NCI-H524 treated with DMSO at 0.1 percent for 48 hours (cell line): ENCODE measurements at regions not wholly inside any gene's neighbourhood (a gene's known extent, or its start where the extent isn't known, plus 50 kb on each side); places are given as distances from the start of the nearest gene placed in this dataset.
"Not testable (repeated sequence)": the region's sequence is repeated elsewhere in the genome, so short reads cannot be mapped to it uniquely, and the experiment has no call there.

Experiments
- DNase-seq: peaks from one replicate; lab custom pipeline; 2025; lab: John Stamatoyannopoulos, UW

GRCh38 chr18:73544032-73544431 lies 603.6 kb downstream of the FBXO15 start:
- no peak for DNase-seq

- no peak for DNase-seq
These were observed 611.6 kb downstream of the FBXO15 start for GRCh38 chr18:73535990-73536389.

GRCh38 chr18:73535189-73535588 lies 612.4 kb downstream of the FBXO15 start:
- no peak for DNase-seq

DNA sequence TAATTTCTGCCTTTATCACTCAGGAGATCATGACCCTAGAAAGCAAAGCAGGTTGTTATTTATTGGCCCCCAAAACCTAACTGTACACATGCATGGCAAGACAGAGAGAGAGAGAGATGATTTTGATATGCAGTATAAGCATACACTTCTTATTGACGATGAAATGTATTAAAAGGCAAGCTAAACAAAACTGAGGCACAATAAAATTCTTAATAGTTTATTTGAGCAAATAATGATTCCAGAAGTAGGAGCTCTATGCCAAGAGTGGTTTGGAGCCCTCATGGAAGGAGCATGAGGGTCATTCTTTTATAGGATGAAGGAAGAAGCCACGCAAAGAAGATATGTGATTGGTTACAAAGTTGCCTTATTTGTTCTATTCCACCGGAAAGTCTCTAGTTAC lies 616.0 kb downstream of the FBXO15 start:
- DNase-seq: no peak

DNA sequence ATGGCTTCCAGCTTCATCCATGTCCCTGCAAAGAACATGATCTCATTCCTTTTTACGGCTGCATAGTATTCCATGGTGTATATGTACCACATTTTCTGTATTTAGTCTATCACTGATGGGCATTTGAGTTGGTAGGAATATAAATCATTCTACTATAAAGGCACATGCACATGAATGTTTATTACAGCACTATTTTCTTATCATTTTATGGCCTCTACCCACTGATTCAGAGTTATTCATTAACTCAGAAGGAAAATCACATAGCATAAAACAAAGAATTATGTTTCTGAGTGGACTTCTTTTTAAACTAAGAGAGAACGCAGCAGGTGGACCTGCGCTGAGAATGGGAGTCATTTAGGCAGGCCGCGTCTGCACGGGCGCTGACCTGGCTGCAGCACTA lies 619.6 kb downstream of the FBXO15 start:
- DNase-seq: no peak

GRCh38 chr18:73520229-73520628 lies 627.4 kb downstream of the FBXO15 start:
- DNase-seq: no peak

- DNase-seq: not testable (repeated sequence)
These were observed 631.6 kb downstream of the FBXO15 start for GRCh38 chr18:73516056-73516455.

- no peak for DNase-seq
These were observed 633.2 kb downstream of the FBXO15 start for GRCh38 chr18:73514449-73514848.

DNA sequence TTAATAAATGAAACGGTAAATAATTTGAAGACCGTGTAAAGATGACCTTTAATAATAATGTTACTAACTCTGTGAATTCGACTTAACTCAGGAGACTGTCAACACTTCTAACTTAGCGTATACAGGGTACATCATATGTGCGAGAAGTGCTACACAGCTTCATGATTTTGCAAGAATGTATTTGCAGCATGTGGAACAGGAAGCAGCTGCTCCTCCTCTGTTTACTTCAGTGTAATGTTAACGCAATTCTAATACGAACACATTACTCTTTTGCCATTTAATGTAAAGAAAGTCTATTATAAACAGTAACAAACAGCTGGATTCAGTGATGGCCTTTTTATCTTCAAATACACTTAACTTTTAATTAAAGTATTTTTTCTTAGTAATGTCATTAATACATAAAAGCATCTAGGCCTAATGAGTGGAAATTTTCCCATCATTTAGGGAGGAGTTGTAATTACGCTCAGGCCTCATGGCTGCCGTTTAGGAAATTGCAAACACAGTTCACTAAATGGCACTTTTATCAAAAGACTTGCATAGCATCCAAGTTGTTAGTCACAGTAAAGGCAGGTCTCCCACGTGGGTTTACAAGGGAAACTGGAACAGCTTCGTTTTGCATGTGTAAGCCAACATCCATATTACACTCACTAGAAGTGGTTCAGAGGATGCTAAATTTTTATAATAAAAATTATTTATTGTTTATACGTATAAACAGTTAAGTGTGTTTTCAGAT lies 635.7 kb downstream of the FBXO15 start:
- no peak for DNase-seq

DNA sequence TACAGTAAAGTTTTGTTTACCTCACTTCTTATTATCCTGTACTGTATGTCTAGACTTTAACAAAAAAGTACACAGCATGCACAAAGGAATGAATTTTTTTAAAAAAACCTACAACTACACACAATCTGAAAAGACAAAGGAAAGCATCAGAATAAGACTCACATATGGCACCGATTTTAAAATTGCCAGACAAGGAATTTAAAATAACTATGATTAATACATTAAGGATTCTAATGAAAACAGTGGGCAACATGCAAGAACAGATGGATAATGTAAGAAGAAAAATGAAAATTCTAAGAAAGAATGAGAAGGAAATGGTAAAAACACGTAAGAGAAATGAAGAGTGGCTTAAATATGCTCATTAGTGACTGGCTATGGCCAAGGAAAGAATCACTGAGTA lies 638.2 kb downstream of the FBXO15 start:
- no peak for DNase-seq

DNA sequence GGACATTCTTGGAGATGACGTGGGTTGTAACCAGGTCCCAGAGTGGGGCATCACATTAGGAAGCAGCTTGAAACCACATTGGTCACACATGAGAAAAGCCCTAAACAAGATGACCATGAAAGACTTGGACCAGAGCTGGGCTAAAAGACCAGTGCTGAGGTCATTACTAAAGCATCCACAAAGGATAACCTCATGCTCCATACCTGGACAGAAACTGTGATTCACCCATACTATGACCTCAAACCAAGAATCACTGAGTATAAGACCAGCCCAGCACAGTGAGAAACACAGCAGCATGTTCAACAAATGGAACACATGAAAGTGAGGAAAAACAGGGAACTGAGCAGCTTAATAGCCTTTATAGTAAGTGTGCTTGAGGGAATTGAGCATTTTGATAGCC lies 635.5 kb upstream of the NETO1 start:
- DNase-seq: no peak

- no peak for DNase-seq
These were observed 620.2 kb upstream of the NETO1 start for GRCh38 chr18:73487966-73488365.

GRCh38 chr18:73485166-73485565 lies 617.4 kb upstream of the NETO1 start:
- DNase-seq: no peak

- no peak for DNase-seq
These were observed 615.1 kb upstream of the NETO1 start for GRCh38 chr18:73482901-73483300.

DNA sequence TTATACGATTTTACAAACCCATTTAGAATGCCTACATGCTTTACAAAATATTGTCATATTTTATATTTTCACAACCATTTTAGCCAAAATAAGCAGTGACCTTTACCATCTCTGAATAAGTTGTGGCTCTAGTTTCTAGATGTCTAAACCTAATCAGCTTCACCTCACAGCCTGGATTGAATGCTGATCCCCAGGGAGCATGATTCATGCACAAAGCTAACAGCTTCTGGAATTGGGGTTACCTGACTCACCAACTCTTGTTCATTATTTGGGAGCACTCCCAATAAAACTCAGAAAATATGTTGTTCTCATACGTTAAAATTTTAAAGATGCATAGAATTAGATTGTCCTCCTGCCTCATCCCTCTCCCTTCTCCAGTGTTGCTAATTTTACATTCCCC lies 611.7 kb upstream of the NETO1 start:
- no peak for DNase-seq

DNA sequence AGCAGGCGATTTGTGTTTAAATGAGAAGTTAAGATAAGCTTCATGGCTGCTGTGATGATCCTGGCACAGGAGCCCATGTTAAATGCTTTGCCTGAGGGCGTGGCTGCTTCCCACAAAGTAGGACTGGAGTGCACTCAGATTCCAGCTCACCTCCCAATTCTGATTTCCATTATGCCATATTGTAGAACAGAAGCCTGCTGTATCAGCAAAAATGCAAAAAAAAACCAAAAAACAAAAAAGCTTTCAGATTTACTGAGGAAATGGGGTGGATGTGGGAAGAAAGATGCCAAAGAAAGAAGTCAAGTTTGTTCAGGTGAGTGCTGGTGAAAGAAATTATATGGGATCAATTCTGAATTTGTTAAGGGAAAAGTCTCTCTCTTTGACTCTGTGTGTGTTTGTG lies 610.4 kb upstream of the NETO1 start:
- DNase-seq: no peak

DNA sequence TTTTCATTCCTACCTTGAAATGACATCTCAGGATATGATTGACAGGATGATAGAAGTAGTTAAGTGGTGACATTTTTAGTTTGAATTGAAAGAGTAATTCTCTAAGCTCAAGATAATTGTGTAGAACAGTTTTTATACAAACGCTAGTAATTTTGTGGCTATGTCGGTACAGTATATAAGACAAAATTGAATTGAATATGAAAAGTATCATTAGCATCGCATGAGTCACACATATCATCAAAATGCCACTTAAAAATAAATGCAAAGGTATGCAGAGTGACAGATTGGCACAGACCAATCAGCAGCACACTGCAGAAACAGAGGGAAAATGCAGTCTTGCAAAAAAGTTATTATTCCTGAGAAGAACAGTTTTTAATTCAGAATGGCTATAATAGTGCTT lies 608.2 kb upstream of the NETO1 start:
- DNase-seq: no peak

DNA sequence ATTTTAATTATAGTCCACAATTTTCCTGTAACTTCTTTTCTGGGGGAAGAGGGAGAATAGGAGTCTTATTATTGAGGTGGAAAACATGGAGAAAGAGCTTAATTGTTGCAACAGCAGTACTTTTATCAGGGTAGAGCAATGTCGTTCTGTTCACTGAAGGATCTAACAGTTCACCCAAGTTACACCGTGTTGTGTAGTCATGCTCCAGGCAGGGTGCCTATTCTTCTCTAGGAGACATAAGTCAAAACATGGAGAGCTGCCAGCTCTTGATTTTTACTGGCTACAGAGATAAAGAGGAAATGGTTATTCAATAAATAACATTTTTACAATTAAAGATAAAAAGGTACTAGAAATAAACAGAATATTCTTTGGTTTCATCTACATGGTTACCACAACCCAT lies 594.3 kb upstream of the NETO1 start:
- no peak for DNase-seq

- DNase-seq: no peak
These were observed 593.9 kb upstream of the NETO1 start for GRCh38 chr18:73461780-73462059.

- DNase-seq: no peak
These were observed 593.4 kb upstream of the NETO1 start for GRCh38 chr18:73461038-73461779.

DNA sequence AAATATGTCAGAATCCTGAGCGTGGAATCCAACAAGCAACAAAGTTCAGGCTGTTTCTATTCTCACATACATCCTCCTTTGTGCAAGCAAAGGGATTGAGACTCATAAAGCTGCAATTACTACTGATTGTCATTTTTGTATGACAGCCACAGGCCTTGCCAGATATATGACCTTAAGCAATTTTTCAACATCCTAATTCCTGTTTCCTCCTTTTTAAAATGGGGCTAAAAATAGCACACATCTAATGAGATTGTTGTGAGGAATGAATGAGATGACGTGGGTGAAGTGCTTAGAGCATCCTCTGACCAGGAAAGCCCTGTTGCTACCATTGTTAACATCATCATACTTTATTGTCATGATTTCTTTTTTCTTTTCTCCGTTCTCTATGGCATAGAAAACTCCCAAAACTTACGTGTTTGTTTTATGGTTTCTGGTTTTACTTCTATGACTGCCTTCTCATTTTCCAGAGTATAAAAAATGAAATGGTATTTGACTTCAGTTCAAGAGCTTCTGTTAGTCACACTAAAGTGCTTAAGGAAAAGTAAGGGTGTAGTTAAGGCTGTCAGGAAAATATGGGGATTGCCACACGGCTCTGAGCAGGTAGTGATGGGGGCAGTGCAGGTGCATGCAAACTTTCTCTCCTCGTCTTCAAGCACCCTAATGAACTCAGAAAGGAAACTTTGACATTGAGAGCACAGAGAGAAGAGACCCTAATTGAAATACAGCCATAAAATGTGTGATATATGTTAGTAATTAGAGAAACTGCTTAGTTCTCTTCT lies 590.6 kb upstream of the NETO1 start:
- DNase-seq: no peak

DNA sequence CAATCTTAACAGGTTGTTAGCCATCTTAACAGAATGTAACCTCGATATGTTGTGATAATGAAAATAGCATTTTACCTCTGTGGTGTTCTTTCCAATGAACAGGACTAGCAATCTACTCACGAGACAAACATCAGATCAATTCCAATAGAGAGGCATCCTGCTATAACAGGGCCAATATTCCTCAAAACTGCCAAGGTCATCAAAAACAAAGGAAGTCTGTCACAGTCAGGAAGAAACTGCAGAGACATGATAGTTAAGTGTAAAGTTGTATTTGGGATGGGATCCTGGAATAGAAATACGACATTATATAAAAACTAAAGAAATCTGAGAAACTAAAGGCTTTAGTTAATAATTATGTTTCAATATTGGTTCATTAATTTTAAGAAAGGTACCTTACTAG lies 588.9 kb upstream of the NETO1 start:
- no peak for DNase-seq

DNA sequence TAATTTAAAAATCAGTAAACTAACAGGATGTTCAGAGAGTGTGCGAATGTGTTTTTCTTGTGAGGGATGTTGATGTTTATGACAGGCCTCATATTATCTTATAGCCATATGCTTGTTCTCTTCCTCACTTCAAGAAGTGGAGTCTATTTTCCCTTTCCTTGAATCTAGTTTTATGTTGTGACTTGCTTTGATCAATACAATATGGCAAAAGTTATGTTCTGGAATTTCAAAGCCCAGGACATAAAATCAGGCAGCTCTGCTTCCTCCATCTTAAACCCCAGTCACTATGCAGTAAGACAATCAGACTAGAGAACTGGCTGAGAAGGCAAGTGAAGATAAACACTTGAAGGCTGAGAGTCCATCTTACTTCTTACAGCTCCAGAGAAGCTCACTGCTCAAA lies 585.1 kb upstream of the NETO1 start:
- DNase-seq: no peak
